Mesothelial cell of epicardium (in vitro differentiated cells): ENCODE measurements at regions not wholly inside any gene's neighbourhood (a gene's known extent, or its start where the extent isn't known, plus 50 kb on each side); places are given as distances from the start of the nearest gene placed in this dataset.
"Not testable (repeated sequence)": the region's sequence is repeated elsewhere in the genome, so short reads cannot be mapped to it uniquely, and the experiment has no call there.

Source experiments
- DNase-seq, 2 experiments: peaks; one replicate each; pipeline ENCODE4 v3.0.0; 2021; ENCODE audit warnings: low spot score in 2 of 2; ENCODE audit not compliant: unreplicated experiment in 2 of 2
- H3K27ac Mint-ChIP-seq: 2 replicates; pipeline ENCODE4 v1.8.0; 2021; ENCODE audit warnings: mixed read lengths
- H3K27me3 Mint-ChIP-seq: 2 replicates; pipeline ENCODE4 v1.8.0; 2021; ENCODE audit warnings: low read depth, mixed read lengths
- H3K36me3 Mint-ChIP-seq: 2 replicates; pipeline ENCODE4 v1.8.0; 2021; ENCODE audit warnings: mixed read lengths
- H3K4me1 Mint-ChIP-seq: 2 replicates; pipeline ENCODE4 v1.8.0; 2021; ENCODE audit warnings: mixed read lengths
- H3K4me3 Mint-ChIP-seq: 2 replicates; pipeline ENCODE4 v1.8.0; 2021; ENCODE audit warnings: mild to moderate bottlenecking, moderate library complexity, mixed read lengths
- H3K9me3 Mint-ChIP-seq: 2 replicates; pipeline ENCODE4 v1.8.0; 2021; ENCODE audit warnings: mixed read lengths
- CTCF ChIP-seq: fragments of 200-600 bp; sonication (generic); IDR thresholded peaks from one replicate; pipeline ENCODE4 v1.5.0; 2021; ENCODE audit warnings: antibody characterized with exemption; ENCODE audit not compliant: unreplicated experiment

- DNase-seq: no peak
- no peak for TF ChIP-seq CTCF
- no peaks in the 10 kb centered on the region for H3K36me3 Mint-ChIP-seq
- peaks cover 4% of the 10 kb centered on the region for H3K9me3 Mint-ChIP-seq
- H3K4me3 Mint-ChIP-seq: no peak overlapping the region
- no peak overlapping the region for H3K27ac Mint-ChIP-seq
- H3K27me3 Mint-ChIP-seq: no peaks in the 10 kb centered on the region
- no peaks in the 10 kb centered on the region for H3K4me1 Mint-ChIP-seq
Observed at GRCh38 chr12:83939718-83940117, 972.9 kb downstream of the SLC6A15 start.

GRCh38 chr12:83933615-83934014, 979.0 kb downstream of the SLC6A15 start:
- peaks cover 10% of the 10 kb centered on the region for H3K9me3 Mint-ChIP-seq
- no peaks in the 10 kb centered on the region for H3K36me3 Mint-ChIP-seq

GRCh38 chr12:83932011-83932410, 980.6 kb downstream of the SLC6A15 start:
- no peak for TF ChIP-seq CTCF
- no peak for DNase-seq
- no peaks in the 10 kb centered on the region for H3K36me3 Mint-ChIP-seq
- peaks cover 3% of the 10 kb centered on the region for H3K4me1 Mint-ChIP-seq
- no peak overlapping the region for H3K4me3 Mint-ChIP-seq
- no peaks in the 10 kb centered on the region for H3K27me3 Mint-ChIP-seq
- no peak overlapping the region for H3K27ac Mint-ChIP-seq
- peaks cover 10% of the 10 kb centered on the region for H3K9me3 Mint-ChIP-seq

More at GRCh38 chr12:83933615-83934014, 979.0 kb downstream of the SLC6A15 start:
- no peak for DNase-seq
- no peak for TF ChIP-seq CTCF
- H3K27me3 Mint-ChIP-seq: no peaks in the 10 kb centered on the region
- no peak overlapping the region for H3K4me3 Mint-ChIP-seq
- H3K4me1 Mint-ChIP-seq: peaks cover 3% of the 10 kb centered on the region
- no peak overlapping the region for H3K27ac Mint-ChIP-seq

GRCh38 chr12:83931451-83931850, 981.1 kb downstream of the SLC6A15 start:
- Mint-ChIP-seq H3K27me3 (no peaks in the 10 kb centered on the region), H3K4me3 (no peak overlapping the region), H3K9me3 (peaks cover 10% of the 10 kb centered on the region), H3K27ac (peak overlapping the region; percentile 1), H3K36me3 (no peaks in the 10 kb centered on the region), H3K4me1 (peaks cover 3% of the 10 kb centered on the region)
- TF ChIP-seq CTCF: no peak
- no peak for DNase-seq

GRCh38 chr12:83929792-83930191, 982.8 kb downstream of the SLC6A15 start:
- H3K4me1 Mint-ChIP-seq, H3K36me3 Mint-ChIP-seq, H3K4me3 Mint-ChIP-seq, H3K27ac Mint-ChIP-seq, H3K27me3 Mint-ChIP-seq, DNase-seq: not testable (repeated sequence)
- H3K9me3 Mint-ChIP-seq: peaks cover 10% of the 10 kb centered on the region

GRCh38 chr12:83920821-83921547, 991.6 kb downstream of the SLC6A15 start:
- no peaks in the 10 kb centered on the region for H3K27me3 Mint-ChIP-seq
- DNase-seq: no peak
- peaks cover 16% of the 10 kb centered on the region for H3K4me1 Mint-ChIP-seq
- peaks cover 3% of the 10 kb centered on the region for H3K9me3 Mint-ChIP-seq
- no peak overlapping the region for H3K4me3 Mint-ChIP-seq
- H3K27ac Mint-ChIP-seq: peak overlapping the region; percentile 64
- H3K36me3 Mint-ChIP-seq: no peaks in the 10 kb centered on the region
- no peak for TF ChIP-seq CTCF
